ENCODE measurements at regions not wholly inside any gene's neighbourhood (a gene's known extent, or its start where the extent isn't known, plus 50 kb on each side); places are given as distances from the start of the nearest gene placed in this dataset.

GRCh38 chr11:115843111-115843510 lies 338.9 kb upstream of the CADM1 start:
- no peak overlapping the region for H3K4me3 ChIP-seq (replicated peaks; ENCODE audit: low read depth, low read length)
- no peaks in the 10 kb centered on the region for H3K36me3 ChIP-seq (ENCODE audit: control insufficient read depth, insufficient read depth, low read length)
- no peaks in the 10 kb centered on the region for H3K27me3 ChIP-seq (replicated peaks; ENCODE audit: control insufficient read depth, insufficient read depth, low read length)
- TF ChIP-seq CTCF (IDR thresholded peaks at IDR 0.05; ENCODE audit: insufficient read depth, low read length, poor library complexity, severe bottlenecking): no peak
- no peak for DNase-seq (ENCODE audit: extremely low read depth, insufficient read length)

GRCh38 chr11:115820026-115820425 lies 315.8 kb upstream of the CADM1 start:
- DNase-seq (ENCODE audit: extremely low read depth, insufficient read length): no peak
- Histone ChIP-seq H3K36me3 (ENCODE audit: control insufficient read depth, insufficient read depth, low read length) (no peaks in the 10 kb centered on the region), H3K4me3 (replicated peaks; ENCODE audit: low read depth, low read length) (no peak overlapping the region), H3K27me3 (replicated peaks; ENCODE audit: control insufficient read depth, insufficient read depth, low read length) (no peaks in the 10 kb centered on the region)
- TF ChIP-seq CTCF (IDR thresholded peaks at IDR 0.05; ENCODE audit: insufficient read depth, low read length, poor library complexity, severe bottlenecking): no peak

GRCh38 chr11:115819014-115819413 lies 314.8 kb upstream of the CADM1 start:
- no peaks in the 10 kb centered on the region for H3K36me3 ChIP-seq (ENCODE audit: control insufficient read depth, insufficient read depth, low read length)
- TF ChIP-seq CTCF (IDR thresholded peaks at IDR 0.05; ENCODE audit: insufficient read depth, low read length, poor library complexity, severe bottlenecking): no peak
- no peaks in the 10 kb centered on the region for H3K27me3 ChIP-seq (replicated peaks; ENCODE audit: control insufficient read depth, insufficient read depth, low read length)
- no peak for DNase-seq (ENCODE audit: extremely low read depth, insufficient read length)
- H3K4me3 ChIP-seq (replicated peaks; ENCODE audit: low read depth, low read length): no peak overlapping the region

GRCh38 chr11:115817844-115818468 lies 313.7 kb upstream of the CADM1 start:
- DNase-seq (ENCODE audit: extremely low read depth, insufficient read length): no peak
- TF ChIP-seq CTCF (IDR thresholded peaks at IDR 0.05; ENCODE audit: insufficient read depth, low read length, poor library complexity, severe bottlenecking): no peak
- Histone ChIP-seq H3K27me3 (replicated peaks; ENCODE audit: control insufficient read depth, insufficient read depth, low read length) (no peaks in the 10 kb centered on the region), H3K4me3 (replicated peaks; ENCODE audit: low read depth, low read length) (no peak overlapping the region), H3K36me3 (ENCODE audit: control insufficient read depth, insufficient read depth, low read length) (no peaks in the 10 kb centered on the region)

- no peak for TF ChIP-seq CTCF (IDR thresholded peaks at IDR 0.05; ENCODE audit: insufficient read depth, low read length, poor library complexity, severe bottlenecking)
- H3K36me3 ChIP-seq (ENCODE audit: control insufficient read depth, insufficient read depth, low read length): no peaks in the 10 kb centered on the region
- no peaks in the 10 kb centered on the region for H3K27me3 ChIP-seq (replicated peaks; ENCODE audit: control insufficient read depth, insufficient read depth, low read length)
- H3K4me3 ChIP-seq (replicated peaks; ENCODE audit: low read depth, low read length): no peak overlapping the region
- no peak for DNase-seq (ENCODE audit: extremely low read depth, insufficient read length)
Observed at GRCh38 chr11:115808351-115808940, 304.2 kb upstream of the CADM1 start.
